SK-N-MC (cell line): ENCODE measurements at regions not wholly inside any gene's neighbourhood (a gene's known extent, or its start where the extent isn't known, plus 50 kb on each side); places are given as distances from the start of the nearest gene placed in this dataset.

Source experiments
- DNase-seq: peaks from one replicate; pipeline ENCODE4 v3.0.0-alpha.2; 2011; ENCODE audit warnings: low read depth, low spot score
- H3K27ac ChIP-seq: fragments of 200-600 bp; sonication (generic); 2 replicates; pipeline ENCODE4 v1.5.1; 2016; ENCODE audit warnings: mixed run types
- H3K36me3 ChIP-seq: fragments of 200-600 bp; sonication (generic); 2 replicates; pipeline ENCODE4 v1.6.1; 2017; ENCODE audit warnings: antibody characterized with exemption, low read length, mixed read lengths; ENCODE audit not compliant: insufficient read depth
- H3K4me3 ChIP-seq: fragments of 200-600 bp; sonication (generic); 2 replicates; pipeline ENCODE4 v1.5.1; 2016
- H3K9ac ChIP-seq: fragments of 200-600 bp; sonication (generic); 2 replicates; pipeline ENCODE4 v1.8.0; 2017; ENCODE audit warnings: mixed run types, mixed read lengths; ENCODE audit not compliant: insufficient read length
- H3K9me3 ChIP-seq: fragments of 200-600 bp; sonication (generic); 2 replicates; pipeline ENCODE4 v1.6.1; 2017; ENCODE audit warnings: low read depth, mild to moderate bottlenecking, antibody characterized with exemption, low read length, moderate library complexity, mixed read lengths
- EZH2 ChIP-seq: fragments of 200-600 bp; sonication (generic); IDR thresholded peaks from one replicate; pipeline ENCODE4 v1.6.1; 2017; ENCODE audit warnings: antibody characterized with exemption
- FOXP2 ChIP-seq: optimal IDR thresholded peaks from 2 replicates; pipeline ENCODE3; 2011; ENCODE audit warnings: mild to moderate bottlenecking, moderate library complexity; ENCODE audit not compliant: insufficient read depth; ENCODE audit errors: extremely low read length, control extremely low read depth
- POLR2AphosphoS5 ChIP-seq: IDR thresholded peaks from 2 replicates; pipeline ENCODE4 v1.6.1; 2012; ENCODE audit warnings: mild to moderate bottlenecking, low read depth, low read length, borderline replicate concordance

GRCh38 chr3:193783166-193783896, 190.3 kb downstream of the OPA1 start:
- H3K9me3 ChIP-seq: no peaks in the 10 kb centered on the region
- no peak for DNase-seq
- no peak overlapping the region for H3K27ac ChIP-seq
- H3K36me3 ChIP-seq: no peaks in the 10 kb centered on the region
- no peak overlapping the region for H3K9ac ChIP-seq
- no peak for TF ChIP-seq FOXP2
- no peak for TF ChIP-seq EZH2
- TF ChIP-seq POLR2AphosphoS5: no peak
- H3K4me3 ChIP-seq: no peak overlapping the region

DNA sequence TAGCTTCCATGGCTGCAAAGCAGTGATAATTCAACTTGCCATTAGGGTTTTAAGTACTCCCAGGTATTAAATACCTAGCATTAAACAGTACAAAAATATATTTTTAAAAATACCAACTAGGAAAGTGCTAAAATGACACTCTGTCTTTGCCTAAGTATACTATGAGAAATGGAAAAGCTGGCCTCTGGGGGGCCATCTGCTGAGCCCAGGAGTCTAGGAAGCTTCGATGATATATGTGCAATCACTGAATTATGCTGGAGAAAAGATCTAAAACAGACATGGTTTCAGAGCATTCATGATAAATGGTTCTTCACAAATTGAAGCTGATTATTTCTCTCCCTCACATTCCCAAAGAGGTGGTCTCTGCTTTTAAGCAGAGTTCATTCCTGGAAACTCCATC, 191.8 kb downstream of the OPA1 start:
- no peak overlapping the region for H3K9ac ChIP-seq
- H3K9me3 ChIP-seq: no peaks in the 10 kb centered on the region
- H3K4me3 ChIP-seq: no peak overlapping the region
- no peak for TF ChIP-seq EZH2
- no peak for TF ChIP-seq POLR2AphosphoS5
- TF ChIP-seq FOXP2: no peak
- no peak for DNase-seq
- no peaks in the 10 kb centered on the region for H3K36me3 ChIP-seq
- peak overlapping the region; percentile 16 for H3K27ac ChIP-seq

DNA sequence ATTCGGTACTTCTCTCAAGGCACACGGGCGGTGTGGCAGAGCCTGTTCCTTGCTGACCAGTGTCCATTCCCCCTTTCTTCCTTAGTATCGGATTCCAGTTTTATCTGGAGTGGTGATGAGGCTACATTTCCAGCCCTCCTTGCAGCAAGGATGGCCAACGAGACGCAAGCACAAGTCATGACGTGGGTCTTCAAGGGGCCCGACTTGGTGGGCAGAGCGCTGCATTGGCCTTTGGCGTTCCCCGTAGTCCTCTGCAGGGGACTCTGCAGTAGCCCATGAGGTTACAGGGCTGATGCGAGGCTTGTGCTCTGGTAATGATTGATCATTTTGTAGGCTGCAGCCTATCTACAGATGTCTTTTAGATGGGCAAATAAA, 194.5 kb downstream of the OPA1 start:
- peak overlapping the region; percentile 74 for H3K27ac ChIP-seq
- no peaks in the 10 kb centered on the region for H3K36me3 ChIP-seq
- no peak for DNase-seq
- no peaks in the 10 kb centered on the region for H3K9me3 ChIP-seq
- no peak overlapping the region for H3K4me3 ChIP-seq
- no peak for TF ChIP-seq EZH2
- TF ChIP-seq POLR2AphosphoS5: no peak
- no peak for TF ChIP-seq FOXP2
- no peak overlapping the region for H3K9ac ChIP-seq

DNA sequence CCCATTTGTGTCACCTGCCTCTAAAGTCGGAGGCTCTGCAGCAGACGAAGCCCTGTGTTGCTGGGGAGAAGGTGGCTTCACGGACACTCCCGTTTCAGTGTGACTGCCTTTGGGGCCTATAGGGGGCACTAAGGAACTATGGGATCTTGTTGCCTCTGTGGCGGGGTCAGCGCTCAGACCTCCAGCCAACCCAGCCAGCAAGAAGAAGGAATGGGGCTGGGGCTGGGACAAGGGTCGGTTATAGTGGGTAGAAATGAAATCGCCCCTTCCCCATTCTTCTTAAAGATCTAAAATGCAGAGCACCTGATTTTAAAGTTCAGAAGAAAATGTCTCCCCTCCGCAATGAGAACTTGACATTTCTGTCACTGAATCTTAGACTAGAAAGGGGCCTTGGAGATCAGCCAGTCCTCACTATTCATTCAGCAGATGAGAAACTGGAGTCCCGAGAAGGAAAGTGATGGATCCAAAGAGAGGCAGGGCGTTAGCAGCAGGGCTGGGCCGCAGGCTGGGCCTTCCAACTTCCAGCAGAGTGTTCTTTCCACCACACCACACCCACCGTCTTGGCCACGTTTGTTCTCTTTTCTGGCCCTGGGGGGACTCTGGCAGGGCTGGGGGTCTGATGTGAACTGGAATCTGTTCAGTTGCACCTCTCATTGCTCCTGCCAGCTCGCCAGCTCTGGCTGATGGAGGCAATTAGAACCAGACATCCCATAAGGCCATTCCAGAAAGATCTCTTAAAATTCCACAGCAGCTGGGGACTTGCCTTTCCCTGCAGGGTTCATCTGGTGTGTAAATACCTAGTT, 195.4 kb downstream of the OPA1 start:
- H3K9ac ChIP-seq: no peak overlapping the region
- H3K27ac ChIP-seq: peak overlapping the region; percentile 74
- H3K4me3 ChIP-seq: no peak overlapping the region
- H3K9me3 ChIP-seq: no peaks in the 10 kb centered on the region
- TF ChIP-seq EZH2: no peak
- no peaks in the 10 kb centered on the region for H3K36me3 ChIP-seq
- DNase-seq: no peak

DNA sequence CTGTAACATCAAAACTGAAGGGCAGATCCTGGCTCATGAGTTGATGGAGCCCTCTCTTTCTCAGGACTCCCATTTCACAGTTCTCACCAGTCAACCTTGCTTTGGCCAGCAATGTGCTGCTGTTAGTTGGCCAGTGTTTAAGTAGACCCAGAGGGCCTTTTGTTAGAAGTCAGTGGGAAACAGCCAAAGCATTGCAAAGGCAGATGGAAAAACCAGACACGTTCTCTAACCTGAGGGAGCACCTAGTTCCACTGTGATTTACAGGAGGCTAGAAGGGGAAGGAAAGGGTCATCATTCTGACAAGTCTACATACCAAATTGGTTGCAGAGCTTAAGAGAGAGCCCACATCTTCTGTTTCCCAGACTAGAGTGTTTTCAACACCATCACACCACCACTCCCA, 196.4 kb downstream of the OPA1 start:
- Histone ChIP-seq H3K4me3 (no peak overlapping the region), H3K9ac (no peak overlapping the region), H3K27ac (no peak overlapping the region), H3K36me3 (no peaks in the 10 kb centered on the region), H3K9me3 (no peaks in the 10 kb centered on the region)
- TF ChIP-seq FOXP2 (no peak), EZH2 (no peak), POLR2AphosphoS5 (no peak)
- no peak for DNase-seq

- Histone ChIP-seq H3K27ac (0 out of 2 replicates have a peak overlapping the region, but pooled peaks have one; percentile 11), H3K4me3 (no peak overlapping the region), H3K36me3 (no peaks in the 10 kb centered on the region), H3K9me3 (no peaks in the 10 kb centered on the region), H3K9ac (no peak overlapping the region)
- TF ChIP-seq POLR2AphosphoS5: no peak
- no peak for TF ChIP-seq FOXP2
- TF ChIP-seq EZH2: no peak
- no peak for DNase-seq
Measured at GRCh38 chr3:193790086-193790990, 197.3 kb downstream of the OPA1 start.

- Histone ChIP-seq H3K9me3 (no peaks in the 10 kb centered on the region), H3K36me3 (no peaks in the 10 kb centered on the region), H3K9ac (no peak overlapping the region), H3K4me3 (no peak overlapping the region), H3K27ac (no peak overlapping the region)
- no peak for DNase-seq
- no peak for TF ChIP-seq POLR2AphosphoS5
- TF ChIP-seq FOXP2: no peak
- no peak for TF ChIP-seq EZH2
Measured at GRCh38 chr3:193791041-193792032, 198.3 kb downstream of the OPA1 start.

GRCh38 chr3:193793123-193793522, 200.1 kb downstream of the OPA1 start:
- Histone ChIP-seq H3K36me3 (no peaks in the 10 kb centered on the region), H3K4me3 (no peak overlapping the region), H3K27ac (no peak overlapping the region), H3K9me3 (no peaks in the 10 kb centered on the region), H3K9ac (no peak overlapping the region)
- no peak for DNase-seq
- no peak for TF ChIP-seq FOXP2
- no peak for TF ChIP-seq POLR2AphosphoS5
- TF ChIP-seq EZH2: no peak
